NCI-H2081 (cell line): ENCODE measurements at regions not wholly inside any gene's neighbourhood (a gene's known extent, or its start where the extent isn't known, plus 50 kb on each side); places are given as distances from the start of the nearest gene placed in this dataset.
A peak's percentile ranks its signal among the peaks of the same experiment; 100 is the strongest.
"Not testable (repeated sequence)": the region's sequence is repeated elsewhere in the genome, so short reads cannot be mapped to it uniquely, and the experiment has no call there.

Experiments used
- DNase-seq, 2 experiments: peaks; one replicate each; lab custom pipeline; 2025; lab: John Stamatoyannopoulos, UW

- DNase-seq, result not testable (repeated sequence)
Measured at GRCh38 chr4:159030297-159030696, 72.6 kb upstream of the RAPGEF2 start.

DNA sequence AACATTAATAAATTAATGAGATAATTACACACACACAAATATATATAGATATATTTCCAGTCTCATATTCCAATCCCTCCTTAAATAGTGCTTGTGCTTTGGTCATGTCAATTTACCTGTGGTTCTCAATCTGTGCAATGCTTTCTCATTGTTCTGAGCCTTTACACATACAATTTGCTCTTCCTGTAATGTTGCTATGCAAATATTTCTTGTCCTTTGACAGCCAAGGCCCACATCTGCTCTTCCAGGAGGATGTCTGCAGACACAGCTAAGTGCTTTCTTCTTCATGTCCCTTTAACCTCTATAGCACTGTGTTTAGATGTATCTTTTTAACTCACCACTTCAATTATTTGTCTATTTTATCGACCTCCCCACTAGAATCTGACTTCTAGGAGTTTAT is 67.3 kb upstream of the RAPGEF2 start:
- DNase-seq, result peak; percentile 17 to 46

DNA sequence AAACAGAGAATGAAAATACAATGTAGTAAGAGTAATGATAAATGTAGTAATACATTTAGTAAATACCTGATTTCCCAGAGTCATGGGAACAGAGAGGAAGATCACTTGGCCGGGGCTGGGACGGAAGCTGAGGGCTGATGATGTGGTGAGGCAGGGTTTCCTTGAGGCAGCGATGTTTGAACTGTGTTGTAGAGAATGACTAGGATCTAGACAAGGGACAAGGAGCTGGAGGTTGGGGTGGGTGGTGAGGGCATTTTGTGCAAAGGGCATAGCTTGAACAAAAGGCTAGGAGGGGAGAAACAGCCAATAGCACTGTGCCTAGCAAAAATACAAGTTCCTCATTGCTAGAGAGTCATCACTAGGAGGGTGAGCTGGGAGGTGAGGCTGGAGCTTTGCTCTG is 64.3 kb upstream of the RAPGEF2 start:
- DNase-seq, result no peak

GRCh38 chr4:159041054-159042034 is 61.5 kb upstream of the RAPGEF2 start:
- no peak for DNase-seq

DNA sequence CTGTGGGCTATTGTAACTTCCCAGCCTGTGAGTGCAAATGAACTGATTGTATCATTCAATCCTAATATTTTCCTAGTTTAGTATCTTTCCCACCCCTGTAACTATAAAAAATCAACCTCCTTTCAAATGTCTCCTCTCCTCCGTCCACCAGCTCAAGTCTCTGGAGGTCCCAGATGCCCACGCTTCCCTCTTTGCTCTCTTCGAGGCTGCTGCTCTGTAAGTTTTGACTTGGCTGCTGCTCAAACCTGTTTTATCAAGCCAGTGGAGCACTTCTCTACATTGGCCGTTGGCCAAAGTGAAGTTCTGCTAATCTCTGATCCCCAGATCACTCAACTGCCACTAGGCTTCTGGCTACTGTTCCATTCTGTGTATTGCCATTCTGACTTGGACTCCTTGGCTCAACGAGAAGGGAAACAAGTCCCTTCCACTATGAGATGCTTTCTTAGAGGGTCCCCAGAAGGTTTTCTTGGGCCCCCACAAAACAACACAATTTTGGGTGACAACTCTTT is 60.7 kb upstream of the RAPGEF2 start:
- DNase-seq, result no peak

GRCh38 chr4:159042868-159043267 is 60.0 kb upstream of the RAPGEF2 start:
- no peak for DNase-seq

DNA sequence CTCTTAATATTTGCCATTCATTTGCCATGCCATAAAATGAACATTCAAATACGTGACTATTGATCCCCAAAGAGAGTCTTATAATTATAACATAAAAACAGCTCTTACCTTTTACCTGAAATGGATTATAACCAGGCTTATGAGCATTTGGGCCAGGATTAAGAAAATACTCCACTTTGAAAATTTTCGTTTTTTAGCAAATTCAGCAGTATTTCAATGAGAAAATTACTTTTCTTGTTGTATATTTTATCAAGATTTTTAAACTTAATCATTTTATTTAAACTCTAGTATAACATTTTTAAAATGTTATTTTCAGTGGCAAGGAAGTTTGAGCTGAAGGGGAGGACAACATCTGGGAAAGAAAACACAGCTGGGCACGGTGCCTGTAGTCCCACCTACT is 59.0 kb upstream of the RAPGEF2 start:
- no peak for DNase-seq

- DNase-seq, result no peak
Measured at GRCh38 chr4:159045321-159045720, 57.6 kb upstream of the RAPGEF2 start.

DNA sequence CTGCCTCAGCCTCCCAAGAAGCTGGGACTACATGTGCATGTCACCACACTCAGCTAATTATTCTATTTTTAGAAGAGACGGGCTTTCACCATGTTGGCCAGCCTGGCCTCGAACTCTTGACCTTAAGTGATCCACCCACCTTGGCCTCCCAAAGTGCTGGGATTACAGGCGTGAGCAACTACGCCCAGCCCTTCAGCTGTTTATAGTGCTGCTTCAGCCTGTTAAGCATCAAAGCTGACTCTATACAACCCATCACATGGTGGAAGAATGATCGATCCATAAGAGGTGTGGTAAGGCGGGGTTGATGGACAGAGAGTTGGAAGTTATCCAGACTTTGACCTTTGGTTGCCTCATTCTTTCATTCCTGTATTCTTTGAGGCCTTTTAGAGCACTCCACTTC is 56.2 kb upstream of the RAPGEF2 start:
- DNase-seq, result no peak

DNA sequence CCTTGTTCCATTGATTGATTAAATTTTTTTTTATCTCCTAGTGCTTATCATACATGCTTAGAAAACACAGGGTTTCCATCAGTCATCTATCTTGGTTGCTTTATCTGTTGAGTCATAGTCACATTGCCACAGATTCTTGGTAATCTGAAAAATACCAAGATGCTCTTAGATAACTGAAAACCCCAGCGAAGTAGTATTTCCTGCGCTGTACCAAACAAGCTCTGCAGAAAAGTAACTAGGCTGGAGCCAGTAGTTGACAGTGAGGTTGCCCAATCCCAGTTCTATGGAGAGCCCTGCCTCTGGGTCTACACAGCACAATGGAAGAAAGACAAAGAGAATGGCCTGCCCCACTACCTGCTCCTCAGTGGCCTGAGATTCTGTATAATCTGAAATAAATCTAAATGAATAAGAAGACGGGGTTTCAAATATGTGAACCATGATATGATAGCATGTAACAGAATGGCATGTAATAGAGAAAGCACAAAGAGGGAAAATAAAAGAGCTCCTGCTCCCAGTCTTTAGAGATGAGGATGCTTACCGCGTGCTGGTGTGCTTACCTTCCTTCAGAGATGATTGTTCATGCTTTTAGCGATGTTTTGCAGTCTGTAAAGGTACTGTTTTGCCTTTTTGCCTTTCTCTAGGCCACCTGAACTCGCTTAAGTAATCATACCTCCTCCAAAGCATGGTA is 55.3 kb upstream of the RAPGEF2 start:
- no peak for DNase-seq

GRCh38 chr4:159048166-159048886 is 54.6 kb upstream of the RAPGEF2 start:
- DNase-seq, result peak in 1 of 2 experiments; percentile 21

GRCh38 chr4:159049780-159050375 is 53.0 kb upstream of the RAPGEF2 start:
- DNase-seq, result no peak

DNA sequence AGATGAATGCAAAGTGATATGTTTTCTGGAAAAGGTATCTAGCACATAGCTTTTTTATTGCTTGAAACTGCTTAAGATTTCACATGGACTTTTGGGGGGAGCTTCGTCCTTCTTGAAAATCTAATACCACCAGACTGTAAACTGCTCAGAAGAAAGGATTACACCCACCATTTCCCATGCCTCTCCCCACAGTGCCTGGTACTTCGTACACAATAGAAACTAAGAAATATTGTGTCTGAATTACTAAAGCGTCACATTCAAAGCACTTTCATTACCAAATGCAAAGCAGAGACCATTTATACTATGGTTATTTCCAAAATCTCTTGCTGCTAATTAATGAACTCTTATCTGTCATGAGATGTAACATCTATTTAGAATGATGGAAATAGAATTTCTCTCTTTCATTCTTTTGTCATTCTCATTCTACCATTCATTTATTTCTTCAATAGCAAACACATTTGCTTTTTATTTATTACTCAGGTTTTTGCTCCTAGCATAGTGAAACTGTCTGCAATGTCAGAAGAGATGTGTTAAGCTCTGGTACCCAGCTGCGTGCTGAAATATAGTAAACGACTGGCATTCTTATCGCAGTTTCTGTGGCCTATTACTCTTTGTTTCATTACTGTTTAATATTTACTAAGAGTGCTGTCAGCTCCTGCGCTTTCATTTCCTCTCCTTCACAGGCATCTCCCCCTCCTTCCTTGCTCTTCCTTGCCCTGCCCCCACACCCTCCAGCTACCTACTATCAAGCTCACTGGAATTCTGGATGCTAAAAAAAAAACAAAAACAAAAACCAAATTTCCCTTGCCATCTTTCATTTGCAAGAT is 51.4 kb upstream of the RAPGEF2 start:
- DNase-seq, result no peak

DNA sequence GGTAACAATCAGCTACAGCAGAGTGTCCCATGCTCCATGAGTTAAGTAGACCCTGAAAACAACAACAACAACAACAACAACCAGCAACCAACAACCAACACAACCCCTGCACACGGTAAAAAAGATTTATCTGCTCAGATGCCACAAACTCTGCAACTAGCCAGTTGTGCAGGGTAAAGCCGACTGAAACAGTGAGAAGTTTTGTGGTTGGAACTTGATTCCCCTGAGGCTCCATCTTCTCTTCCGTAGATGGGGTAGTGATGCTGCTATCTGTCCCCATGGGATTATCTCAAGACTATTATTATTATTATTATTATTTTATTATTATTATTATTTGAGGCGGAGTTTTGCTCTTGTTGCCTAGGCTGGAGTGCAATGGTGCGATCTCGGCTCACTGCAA is 50.6 kb upstream of the RAPGEF2 start:
- no peak for DNase-seq
